C4-2B (cell line): ENCODE measurements at regions not wholly inside any gene's neighbourhood (a gene's known extent, or its start where the extent isn't known, plus 50 kb on each side); places are given as distances from the start of the nearest gene placed in this dataset.

Experiments
- CTCF ChIP-seq: fragments of 450-650 bp; conservative IDR thresholded peaks from 2 replicates; pipeline ENCODE4 v1.5.1; 2017; ENCODE audit warnings: mild to moderate bottlenecking
- ZFX ChIP-seq: fragments of 450-650 bp; IDR thresholded peaks from 2 replicates; pipeline ENCODE4 v1.6.1; 2017

GRCh38 chr2:122670897-122671296, 915.4 kb downstream of the TSN start:
- TF ChIP-seq CTCF (no peak), ZFX (no peak)
